Suppressor macrophage treated with lipopolysaccharide for 1 hour (primary cell): ENCODE measurements at regions not wholly inside any gene's neighbourhood (a gene's known extent, or its start where the extent isn't known, plus 50 kb on each side); places are given as distances from the start of the nearest gene placed in this dataset.

Experiments used
- DNase-seq, 3 donors: peaks; one replicate each; pipeline ENCODE4 v3.0.0-alpha.2; 2020 to 2022

GRCh38 chr20:52621401-52621800 is 350.8 kb upstream of the TSHZ2 start:
- DNase-seq = no peak

- no peak for DNase-seq
These were observed 352.5 kb upstream of the TSHZ2 start for GRCh38 chr20:52619671-52620070.

- no peak for DNase-seq
These were observed 353.1 kb upstream of the TSHZ2 start for GRCh38 chr20:52619101-52619500.

GRCh38 chr20:52616629-52617028 is 355.5 kb upstream of the TSHZ2 start:
- no peak for DNase-seq

GRCh38 chr20:52614051-52614863 is 357.9 kb upstream of the TSHZ2 start:
- DNase-seq = no peak

- no peak for DNase-seq
These were observed 360.0 kb upstream of the TSHZ2 start for GRCh38 chr20:52612046-52612632.

- DNase-seq = no peak
These were observed 361.4 kb upstream of the TSHZ2 start for GRCh38 chr20:52610749-52611148.

- DNase-seq = no peak
These were observed 370.7 kb upstream of the TSHZ2 start for GRCh38 chr20:52601295-52601971.

- DNase-seq = no peak
These were observed 375.9 kb upstream of the TSHZ2 start for GRCh38 chr20:52596256-52596655.

GRCh38 chr20:52595518-52595917 is 376.6 kb upstream of the TSHZ2 start:
- no peak for DNase-seq

GRCh38 chr20:52593654-52594053 is 378.5 kb upstream of the TSHZ2 start:
- DNase-seq = no peak

GRCh38 chr20:52592567-52592966 is 379.6 kb upstream of the TSHZ2 start:
- DNase-seq = no peak

- DNase-seq = no peak
These were observed 382.1 kb upstream of the TSHZ2 start for GRCh38 chr20:52590100-52590499.

- no peak for DNase-seq
These were observed 382.8 kb upstream of the TSHZ2 start for GRCh38 chr20:52589251-52589812.

- DNase-seq = no peak
These were observed 385.5 kb upstream of the TSHZ2 start for GRCh38 chr20:52586660-52587059.

GRCh38 chr20:52585333-52585732 is 386.8 kb upstream of the TSHZ2 start:
- DNase-seq = no peak

- DNase-seq = no peak
These were observed 387.0 kb upstream of the ZFP64 start for GRCh38 chr20:52578559-52578958.

- DNase-seq = no peak
These were observed 386.1 kb upstream of the ZFP64 start for GRCh38 chr20:52577696-52578095.

GRCh38 chr20:52572687-52573086 is 381.1 kb upstream of the ZFP64 start:
- no peak for DNase-seq

GRCh38 chr20:52569201-52569600 is 377.6 kb upstream of the ZFP64 start:
- no peak for DNase-seq

GRCh38 chr20:52565614-52566013 is 374.0 kb upstream of the ZFP64 start:
- DNase-seq = no peak

GRCh38 chr20:52564594-52564993 is 373.0 kb upstream of the ZFP64 start:
- no peak for DNase-seq

- peak in 1 of 3 donors; percentile 16 for DNase-seq
These were observed 360.7 kb upstream of the ZFP64 start for GRCh38 chr20:52552181-52552872.
